Hepatocyte (in vitro differentiated cells): ENCODE measurements at regions not wholly inside any gene's neighbourhood (a gene's known extent, or its start where the extent isn't known, plus 50 kb on each side); places are given as distances from the start of the nearest gene placed in this dataset.

Experiments
- DNase-seq: peaks from one replicate; pipeline ENCODE4 v3.0.0-alpha.2; 2016; ENCODE audit warnings: low spot score
- H2AFZ ChIP-seq: fragments of 200-600 bp; sonication (generic); 2 replicates; pipeline ENCODE4 v1.6.0; 2016; ENCODE audit warnings: antibody characterized with exemption, mild to moderate bottlenecking
- H3K27ac ChIP-seq: fragments of 200-600 bp; sonication (generic); 2 replicates; pipeline ENCODE4 v1.5.1; 2016; ENCODE audit warnings: mild to moderate bottlenecking
- H3K27me3 ChIP-seq: fragments of 200-600 bp; sonication (generic); 2 replicates; pipeline ENCODE4 v1.6.1; 2016
- H3K36me3 ChIP-seq: fragments of 200-600 bp; sonication (generic); replicated peaks from 2 replicates; pipeline ENCODE4 v1.5.1; 2016; ENCODE audit warnings: low read depth; ENCODE audit not compliant: insufficient read depth
- H3K4me1 ChIP-seq: fragments of 200-600 bp; sonication (generic); 2 replicates; pipeline ENCODE4 v1.5.1; 2016; ENCODE audit warnings: mild to moderate bottlenecking, moderate library complexity; ENCODE audit not compliant: insufficient read depth
- H3K4me2 ChIP-seq: fragments of 200-600 bp; sonication (generic); 2 replicates; pipeline ENCODE4 v1.6.0; 2016
- H3K4me3 ChIP-seq: fragments of 200-600 bp; sonication (generic); 2 replicates; pipeline ENCODE4 v1.5.1; 2016; ENCODE audit warnings: mild to moderate bottlenecking
- H3K79me2 ChIP-seq: fragments of 200-600 bp; sonication (generic); 2 replicates; pipeline ENCODE4 v1.6.0; 2017; ENCODE audit warnings: mild to moderate bottlenecking
- H3K9me2 ChIP-seq: fragments of 200-600 bp; sonication (generic); replicated peaks from 2 replicates; pipeline ENCODE4 v1.6.0; 2017; ENCODE audit warnings: mild to moderate bottlenecking; ENCODE audit not compliant: insufficient read depth
- H3K9me3 ChIP-seq: fragments of 200-600 bp; sonication (generic); 2 replicates; pipeline ENCODE4 v1.5.1; 2016; ENCODE audit warnings: low read depth, mild to moderate bottlenecking
- H4K20me1 ChIP-seq: fragments of 200-600 bp; sonication (generic); 2 replicates; pipeline ENCODE4 v1.6.0; 2016; ENCODE audit warnings: mild to moderate bottlenecking; ENCODE audit not compliant: insufficient read depth, poor library complexity, severe bottlenecking
- CTCF ChIP-seq: fragments of 200-600 bp; sonication (generic); IDR thresholded peaks from 2 replicates; pipeline ENCODE4 v1.5.1; 2016; ENCODE audit warnings: antibody characterized with exemption, mild to moderate bottlenecking; ENCODE audit not compliant: poor library complexity
- EZH2 ChIP-seq: fragments of 200-600 bp; sonication (generic); IDR thresholded peaks from 2 replicates; pipeline ENCODE4 v1.6.1; 2016; ENCODE audit warnings: antibody characterized with exemption, mild to moderate bottlenecking, borderline replicate concordance
- EZH2phosphoT487 ChIP-seq: fragments of 200-600 bp; sonication (generic); IDR thresholded peaks from one replicate; pipeline ENCODE4 v1.6.1; 2018; ENCODE audit warnings: antibody characterized with exemption, mild to moderate bottlenecking, low read depth, moderate library complexity; ENCODE audit not compliant: unreplicated experiment, severe bottlenecking
- WGBS: methylation state at CpG from one replicate; pipeline ENCODE4 v1.1.6; 2016; ENCODE audit warnings: low lambda C conversion rate; ENCODE audit errors: missing lambda C conversion rate; 5-methylcytosine and 5-hydroxymethylcytosine counted together

- Histone ChIP-seq H3K79me2 (no peaks in the 10 kb centered on the region), H3K4me1 (no peaks in the 10 kb centered on the region), H2AFZ (no peak overlapping the region), H4K20me1 (no peaks in the 10 kb centered on the region), H3K27ac (no peak overlapping the region), H3K9me3 (no peaks in the 10 kb centered on the region), H3K27me3 (no peaks in the 10 kb centered on the region), H3K36me3 (no peaks in the 10 kb centered on the region), H3K4me3 (no peak overlapping the region), H3K9me2 (no peaks in the 10 kb centered on the region), H3K4me2 (no peak overlapping the region)
- TF ChIP-seq CTCF (peak; percentile 20), EZH2phosphoT487 (no peak), EZH2 (no peak)
- WGBS, result 50% methylated on average over 5 of the region's 5 CpGs
- DNase-seq, result no peak
Observed at GRCh38 chr3:181278468-181279238, 289.1 kb upstream of the DNAJC19 start.

GRCh38 chr3:181276358-181276896 lies 286.9 kb upstream of the DNAJC19 start:
- 70% methylated on average over 6 of the region's 6 CpGs for WGBS

GRCh38 chr3:181274025-181274424 lies 284.5 kb upstream of the DNAJC19 start:
- Histone ChIP-seq H2AFZ (no peak overlapping the region), H3K27ac (no peak overlapping the region), H4K20me1 (no peaks in the 10 kb centered on the region), H3K27me3 (no peaks in the 10 kb centered on the region), H3K36me3 (no peaks in the 10 kb centered on the region), H3K4me3 (no peak overlapping the region), H3K9me2 (no peaks in the 10 kb centered on the region), H3K9me3 (no peaks in the 10 kb centered on the region), H3K4me1 (no peaks in the 10 kb centered on the region), H3K79me2 (no peaks in the 10 kb centered on the region), H3K4me2 (no peak overlapping the region)
- TF ChIP-seq EZH2 (no peak), EZH2phosphoT487 (no peak), CTCF (no peak)
- 88% methylated on average over 1 of the region's 1 CpG for WGBS
- DNase-seq, result no peak

More at GRCh38 chr3:181276358-181276896, 286.9 kb upstream of the DNAJC19 start:
- no peaks in the 10 kb centered on the region for H4K20me1 ChIP-seq
- H2AFZ ChIP-seq, result no peak overlapping the region
- H3K4me2 ChIP-seq, result no peak overlapping the region
- DNase-seq, result no peak
- H3K27me3 ChIP-seq, result no peaks in the 10 kb centered on the region
- no peak overlapping the region for H3K27ac ChIP-seq
- H3K79me2 ChIP-seq, result no peaks in the 10 kb centered on the region
- no peaks in the 10 kb centered on the region for H3K9me3 ChIP-seq
- TF ChIP-seq CTCF (no peak), EZH2 (no peak), EZH2phosphoT487 (no peak)
- no peaks in the 10 kb centered on the region for H3K9me2 ChIP-seq
- H3K36me3 ChIP-seq, result no peaks in the 10 kb centered on the region
- no peaks in the 10 kb centered on the region for H3K4me1 ChIP-seq
- no peak overlapping the region for H3K4me3 ChIP-seq
